ENCODE measurements at regions not wholly inside any gene's neighbourhood (a gene's known extent, or its start where the extent isn't known, plus 50 kb on each side); places are given as distances from the start of the nearest gene placed in this dataset.
"Not testable (repeated sequence)": the region's sequence is repeated elsewhere in the genome, so short reads cannot be mapped to it uniquely, and the experiment has no call there.

- DNase-seq (ENCODE audit: low read depth): peak; percentile 91
- no peak overlapping the region for H3K4me3 ChIP-seq (ENCODE audit: low read depth, low read length)
- TF ChIP-seq CTCF (IDR thresholded peaks at IDR 0.05; ENCODE audit: low read depth, low read length, missing control alignments): peak; percentile 96
Observed at GRCh38 chr14:99995700-99996356, 69.4 kb upstream of the EVL start.

GRCh38 chr14:99996951-99997571 lies 68.2 kb upstream of the EVL start:
- no peak for TF ChIP-seq CTCF (IDR thresholded peaks at IDR 0.05; ENCODE audit: low read depth, low read length, missing control alignments)
- no peak for DNase-seq (ENCODE audit: low read depth)
- no peak overlapping the region for H3K4me3 ChIP-seq (ENCODE audit: low read depth, low read length)

- H3K4me3 ChIP-seq (ENCODE audit: low read depth, low read length); DNase-seq (ENCODE audit: low read depth): not testable (repeated sequence)
Observed at GRCh38 chr14:100000398-100000797, 64.8 kb upstream of the EVL start.

GRCh38 chr14:100004392-100004791 lies 60.8 kb upstream of the EVL start:
- DNase-seq (ENCODE audit: low read depth): no peak
- H3K4me3 ChIP-seq (ENCODE audit: low read depth, low read length): no peak overlapping the region
- TF ChIP-seq CTCF (IDR thresholded peaks at IDR 0.05; ENCODE audit: low read depth, low read length, missing control alignments): no peak

- no peak overlapping the region for H3K4me3 ChIP-seq (ENCODE audit: low read depth, low read length)
- DNase-seq (ENCODE audit: low read depth): no peak
- TF ChIP-seq CTCF (IDR thresholded peaks at IDR 0.05; ENCODE audit: low read depth, low read length, missing control alignments): no peak
Observed at GRCh38 chr14:100007254-100007653, 58.0 kb upstream of the EVL start.

GRCh38 chr14:100009802-100010201 lies 55.4 kb upstream of the EVL start:
- DNase-seq (ENCODE audit: low read depth); H3K4me3 ChIP-seq (ENCODE audit: low read depth, low read length): not testable (repeated sequence)

GRCh38 chr14:100010679-100011078 lies 54.5 kb upstream of the EVL start:
- TF ChIP-seq CTCF (IDR thresholded peaks at IDR 0.05; ENCODE audit: low read depth, low read length, missing control alignments): no peak
- no peak overlapping the region for H3K4me3 ChIP-seq (ENCODE audit: low read depth, low read length)
- no peak for DNase-seq (ENCODE audit: low read depth)

GRCh38 chr14:100011628-100012325 lies 53.4 kb upstream of the EVL start:
- no peak for TF ChIP-seq CTCF (IDR thresholded peaks at IDR 0.05; ENCODE audit: low read depth, low read length, missing control alignments)
- H3K4me3 ChIP-seq (ENCODE audit: low read depth, low read length): no peak overlapping the region
- DNase-seq (ENCODE audit: low read depth): no peak
